Anterior cingulate cortex (tissue), 58 donors: ENCODE measurements at regions not wholly inside any gene's neighbourhood (a gene's known extent, or its start where the extent isn't known, plus 50 kb on each side); places are given as distances from the start of the nearest gene placed in this dataset.
"Not testable (repeated sequence)": the region's sequence is repeated elsewhere in the genome, so short reads cannot be mapped to it uniquely, and the experiment has no call there.

ENCODE experiments used
- DNase-seq, 58 donors: peaks; one replicate each; lab custom pipeline; 2025; lab: John Stamatoyannopoulos, UW

DNA sequence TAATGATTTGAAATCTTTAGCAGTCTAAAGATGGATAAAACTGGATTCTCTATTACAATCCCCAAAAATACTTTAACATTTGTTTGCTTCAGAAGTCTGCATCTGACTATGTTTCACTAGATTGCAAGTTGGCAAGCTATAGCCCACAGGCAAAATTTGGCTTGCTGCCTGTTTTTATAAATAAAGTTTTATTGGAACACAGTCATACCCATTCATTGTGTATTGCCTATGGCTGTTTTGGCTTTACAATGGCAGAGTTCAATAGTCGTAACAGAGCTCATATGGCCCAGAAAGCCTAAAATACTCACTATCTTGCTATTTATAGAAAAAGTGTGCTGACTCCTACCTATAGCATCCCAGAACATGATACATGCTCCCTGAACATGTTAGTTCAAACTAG is 89.0 kb upstream of the GPR141 start:
- DNase-seq: no peak

DNA sequence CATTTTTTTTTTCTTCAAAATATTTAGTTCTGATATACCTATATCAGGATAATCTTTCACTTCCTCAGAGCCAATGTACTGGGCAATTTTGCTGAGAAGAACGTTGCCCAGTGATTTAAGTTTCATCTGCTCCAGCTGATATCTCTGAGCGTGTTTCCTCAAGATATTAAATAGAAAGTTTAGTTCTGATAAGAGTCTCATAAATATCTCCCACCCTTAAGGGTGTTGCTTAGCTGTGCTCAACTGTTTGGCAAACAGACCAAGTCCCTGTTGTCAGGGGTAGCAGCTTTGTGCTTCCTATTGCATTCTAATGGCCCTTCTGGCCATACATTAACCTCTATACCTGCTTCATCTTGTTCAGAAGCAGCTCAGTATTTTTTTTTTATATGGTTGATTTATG is 84.7 kb upstream of the GPR141 start:
- no peak for DNase-seq

DNA sequence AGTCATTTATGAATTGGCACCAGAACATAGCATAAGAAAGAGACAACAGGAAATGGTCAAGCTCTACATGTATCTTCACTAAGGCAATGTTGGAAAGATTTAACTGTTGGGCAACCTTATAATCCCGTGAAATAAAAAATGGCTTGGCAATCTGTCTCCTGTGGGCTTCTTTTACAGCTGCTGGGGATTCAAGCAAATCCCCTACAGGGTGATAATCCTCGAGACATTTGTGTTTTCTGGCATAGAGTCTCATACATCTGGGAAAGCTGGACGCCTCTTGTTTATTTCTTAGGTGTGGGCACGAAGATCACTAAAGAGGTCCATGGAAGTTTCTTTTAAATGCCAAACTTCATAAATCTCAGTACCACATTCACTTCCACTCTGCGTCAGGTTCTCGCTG is 82.2 kb upstream of the GPR141 start:
- no peak for DNase-seq

DNA sequence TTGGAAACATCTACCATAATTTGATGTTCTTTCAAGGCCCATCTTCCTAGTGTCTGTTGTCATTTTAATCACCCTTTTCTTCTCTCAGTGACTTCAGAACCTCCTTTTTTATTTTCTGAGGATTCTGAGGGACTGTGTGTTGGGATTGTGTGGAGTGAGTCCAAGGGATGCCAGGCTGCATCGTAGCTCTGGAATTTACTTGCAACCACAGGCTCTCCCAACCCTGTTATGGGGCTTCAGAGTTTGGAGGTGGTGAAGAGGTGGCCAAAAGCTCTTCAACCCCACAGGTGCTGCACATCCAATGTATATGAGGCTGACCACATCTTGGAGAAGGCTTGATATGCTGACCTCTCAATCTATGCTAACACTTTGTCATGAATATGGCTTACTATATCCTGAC is 79.5 kb upstream of the GPR141 start:
- no peak for DNase-seq

DNA sequence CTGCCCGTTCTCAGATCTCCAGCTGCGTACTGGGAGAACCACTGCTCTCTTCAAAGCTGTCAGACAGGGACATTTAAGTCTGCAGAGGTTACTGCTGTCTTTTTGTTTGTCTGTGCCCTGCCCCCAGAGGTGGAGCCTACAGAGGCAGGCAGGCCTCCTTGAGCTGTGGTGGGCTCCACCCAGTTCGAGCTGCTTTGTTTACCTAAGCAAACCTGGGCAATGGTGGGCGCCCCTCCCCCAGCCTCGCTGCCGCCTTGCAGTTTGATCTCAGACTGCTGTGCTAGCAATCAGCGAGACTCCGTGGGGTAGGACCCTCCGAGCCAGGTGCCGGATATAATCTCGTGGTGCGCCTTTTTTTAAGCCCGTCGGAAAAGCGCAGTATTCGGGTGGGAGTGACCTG is 66.2 kb upstream of the GPR141 start:
- not testable (repeated sequence) for DNase-seq

DNA sequence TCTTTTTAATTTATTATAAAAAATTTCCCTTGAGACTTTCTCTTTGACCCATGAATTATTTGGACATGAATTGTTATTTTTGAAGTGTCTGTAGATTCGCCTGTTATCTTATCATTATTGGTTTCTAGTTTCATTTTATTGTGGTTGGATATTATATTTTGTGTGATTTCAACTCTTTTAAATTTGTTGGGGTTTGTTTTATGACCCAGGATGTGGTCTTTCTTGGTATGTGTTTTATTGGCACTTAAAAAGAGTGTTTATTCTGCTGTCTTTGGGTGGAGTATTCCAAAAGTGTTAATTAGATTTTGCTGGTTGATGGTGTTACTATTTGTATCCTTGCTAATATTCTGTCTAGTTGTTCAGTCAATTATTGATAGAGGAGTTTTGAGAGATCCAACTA is 50.5 kb upstream of the GPR141 start:
- no peak for DNase-seq
